Neural cell (in vitro differentiated cells): ENCODE measurements at regions not wholly inside any gene's neighbourhood (a gene's known extent, or its start where the extent isn't known, plus 50 kb on each side); places are given as distances from the start of the nearest gene placed in this dataset.

Experiments used
- H2AFZ ChIP-seq: fragments of 200-600, 300-800 bp; sonication (generic), shearing (Covaris generic); 2 replicates; pipeline ENCODE4 v1.6.0; 2014; ENCODE audit warnings: low read depth, mild to moderate bottlenecking, antibody characterized with exemption, low read length, moderate library complexity
- H3F3A ChIP-seq: fragments of 200-600 bp; shearing (Covaris generic); 2 replicates; pipeline ENCODE4 v1.6.1; 2016; ENCODE audit warnings: mild to moderate bottlenecking, moderate library complexity, mixed read lengths, antibody characterized with exemption, low read length; ENCODE audit not compliant: insufficient read depth, poor library complexity, severe bottlenecking
- H3K27ac ChIP-seq: fragments of 200-600, 300-800 bp; sonication (generic), shearing (Covaris generic); 2 replicates; pipeline ENCODE4 v1.5.1; 2014; ENCODE audit warnings: mild to moderate bottlenecking, low read length, moderate library complexity
- H3K27me3 ChIP-seq: fragments of 300-800, 200-600 bp; sonication (generic), shearing (Covaris generic); 2 replicates; pipeline ENCODE4 v1.6.0; 2014; ENCODE audit warnings: mild to moderate bottlenecking, low read depth, low read length, moderate library complexity; ENCODE audit not compliant: insufficient read depth
- H3K36me3 ChIP-seq: fragments of 300-800, 200-600 bp; sonication (generic), shearing (Covaris generic); 2 replicates; pipeline ENCODE4 v1.5.1; 2014; ENCODE audit warnings: mild to moderate bottlenecking, antibody characterized with exemption, low read length, moderate library complexity; ENCODE audit not compliant: insufficient read depth
- H3K4me2 ChIP-seq: fragments of 300-800, 200-600 bp; sonication (generic), shearing (Covaris generic); 2 replicates; pipeline ENCODE4 v1.6.0; 2014; ENCODE audit warnings: mild to moderate bottlenecking, low read length
- H3K4me3 ChIP-seq: fragments of 300-800, 200-600 bp; sonication (generic), shearing (Covaris generic); 2 replicates; pipeline ENCODE4 v1.5.1; 2014; ENCODE audit warnings: mild to moderate bottlenecking, low read length, moderate library complexity
- H3K79me2 ChIP-seq: fragments of 200-600 bp; shearing (Covaris generic); replicated peaks from 2 replicates; pipeline ENCODE4 v1.6.0; 2014; ENCODE audit warnings: mild to moderate bottlenecking, low read length, moderate library complexity; ENCODE audit not compliant: insufficient read depth
- H3K9ac ChIP-seq: fragments of 300-800, 200-600 bp; sonication (generic), shearing (Covaris generic); 2 replicates; pipeline ENCODE4 v1.6.1; 2016; ENCODE audit warnings: mild to moderate bottlenecking, low read length, mixed read lengths
- H3K9me2 ChIP-seq: fragments of 200-600 bp; shearing (Covaris generic); 2 replicates; pipeline ENCODE4 v1.6.1; 2016; ENCODE audit warnings: mild to moderate bottlenecking, low read length, mixed read lengths; ENCODE audit not compliant: insufficient read depth
- H3K9me3 ChIP-seq: fragments of 200-600, 300-800 bp; sonication (generic), shearing (Covaris generic); 2 replicates; pipeline ENCODE4 v1.6.1; 2016; ENCODE audit warnings: mild to moderate bottlenecking, mixed run types, low read length, moderate library complexity, mixed read lengths
- H4K20me1 ChIP-seq: fragments of 200-600 bp; shearing (Covaris generic); 2 replicates; pipeline ENCODE4 v1.6.1; 2016; ENCODE audit warnings: mild to moderate bottlenecking, mixed run types; ENCODE audit not compliant: insufficient read depth
- CTCF ChIP-seq: fragments of 450-650 bp; IDR thresholded peaks from 2 replicates; pipeline ENCODE4 v1.5.1; 2014; ENCODE audit warnings: antibody characterized with exemption, mild to moderate bottlenecking, moderate library complexity; ENCODE audit not compliant: poor library complexity, severe bottlenecking
- EP300 ChIP-seq: fragments of 450-650 bp; conservative IDR thresholded peaks from 2 replicates; pipeline ENCODE4 v1.6.1; 2014; ENCODE audit warnings: antibody characterized with exemption, mild to moderate bottlenecking, moderate library complexity; ENCODE audit not compliant: poor library complexity, severe bottlenecking
- EZH2 ChIP-seq: fragments of 200-600, 300-800 bp; shearing (Covaris generic), sonication (generic); IDR thresholded peaks from 2 replicates; pipeline ENCODE4 v1.6.1; 2014; ENCODE audit warnings: antibody characterized with exemption, low read length, borderline replicate concordance, mild to moderate bottlenecking; ENCODE audit not compliant: insufficient read depth, poor library complexity, severe bottlenecking
- MXI1 ChIP-seq: fragments of 450-650 bp; conservative IDR thresholded peaks from 2 replicates; pipeline ENCODE4 v1.6.1; 2014; ENCODE audit warnings: antibody characterized with exemption, mild to moderate bottlenecking; ENCODE audit not compliant: poor library complexity, severe bottlenecking
- POLR2AphosphoS5 ChIP-seq: IDR thresholded peaks from 2 replicates; pipeline ENCODE4 v1.6.1; 2012
- RAD21 ChIP-seq: fragments of 450-650 bp; conservative IDR thresholded peaks from 2 replicates; pipeline ENCODE4 v1.6.1; 2014; ENCODE audit warnings: antibody characterized with exemption, mild to moderate bottlenecking, moderate library complexity
- REST ChIP-seq: IDR thresholded peaks from 2 replicates; pipeline ENCODE4 v1.6.1; 2012; ENCODE audit warnings: borderline replicate concordance
- TAF1 ChIP-seq: IDR thresholded peaks from 2 replicates; pipeline ENCODE4 v1.6.1; 2012; ENCODE audit warnings: low read depth

- no peak for TF ChIP-seq REST
Measured at GRCh38 chr13:99747403-99747710, 224.2 kb downstream of the ZIC5 start (continued).

- no peaks in the 10 kb centered on the region for H3K9me2 ChIP-seq
- TF ChIP-seq POLR2AphosphoS5 = no peak
- TF ChIP-seq CTCF = no peak
- no peak for TF ChIP-seq EZH2
- no peaks in the 10 kb centered on the region for H3K9me3 ChIP-seq
- H4K20me1 ChIP-seq = no peaks in the 10 kb centered on the region
- H3K4me3 ChIP-seq = peak overlapping the region; percentile 30
- H3K79me2 ChIP-seq = no peaks in the 10 kb centered on the region
- peak overlapping the region; percentile 14 for H3K9ac ChIP-seq
- no peaks in the 10 kb centered on the region for H3K36me3 ChIP-seq
- peak overlapping the region; percentile 40 for H2AFZ ChIP-seq
- H3K4me2 ChIP-seq = peak overlapping the region; percentile 21
- no peaks in the 10 kb centered on the region for H3K27me3 ChIP-seq
- no peak overlapping the region for H3K27ac ChIP-seq
- H3F3A ChIP-seq = no peaks in the 10 kb centered on the region
Measured at GRCh38 chr13:99746637-99747402, 224.7 kb downstream of the ZIC5 start.

GRCh38 chr13:99743094-99743493 is 228.5 kb downstream of the ZIC5 start:
- H4K20me1 ChIP-seq = no peaks in the 10 kb centered on the region
- TF ChIP-seq POLR2AphosphoS5 (peak; percentile 10), TAF1 (no peak), EP300 (peak; percentile 24)
- H3K79me2 ChIP-seq = no peaks in the 10 kb centered on the region
- H3K4me3 ChIP-seq = peak overlapping the region; percentile 24
- H3K4me2 ChIP-seq = peak overlapping the region; percentile 24
- no peaks in the 10 kb centered on the region for H3K9me3 ChIP-seq
- H3F3A ChIP-seq = no peaks in the 10 kb centered on the region
- H3K27me3 ChIP-seq = no peaks in the 10 kb centered on the region
- H3K9ac ChIP-seq = peak overlapping the region; percentile 11
- no peaks in the 10 kb centered on the region for H3K36me3 ChIP-seq
- H3K9me2 ChIP-seq = no peaks in the 10 kb centered on the region
- H2AFZ ChIP-seq = peak overlapping the region; percentile 15
- H3K27ac ChIP-seq = peak overlapping the region; percentile 30

- H2AFZ ChIP-seq = no peak overlapping the region
- H4K20me1 ChIP-seq = no peaks in the 10 kb centered on the region
- H3F3A ChIP-seq = no peaks in the 10 kb centered on the region
- no peaks in the 10 kb centered on the region for H3K9me2 ChIP-seq
- H3K4me3 ChIP-seq = no peak overlapping the region
- H3K9ac ChIP-seq = no peak overlapping the region
- no peaks in the 10 kb centered on the region for H3K36me3 ChIP-seq
- no peaks in the 10 kb centered on the region for H3K79me2 ChIP-seq
- H3K9me3 ChIP-seq = no peaks in the 10 kb centered on the region
- TF ChIP-seq EP300 = peak; percentile 41
- TF ChIP-seq REST = no peak
- no peak for TF ChIP-seq RAD21
- no peak for TF ChIP-seq MXI1
- TF ChIP-seq POLR2AphosphoS5 = peak; percentile 44
- H3K27me3 ChIP-seq = no peaks in the 10 kb centered on the region
- H3K27ac ChIP-seq = no peak overlapping the region
- no peak overlapping the region for H3K4me2 ChIP-seq
Measured at GRCh38 chr13:99741960-99742359, 229.6 kb downstream of the ZIC5 start.
